ENCODE measurements at regions not wholly inside any gene's neighbourhood (a gene's known extent, or its start where the extent isn't known, plus 50 kb on each side); places are given as distances from the start of the nearest gene placed in this dataset.

- Histone ChIP-seq H3K27ac (no peak overlapping the region), H3K4me1 (peaks cover 0 to 5% (median 0%) of the 10 kb centered on the region in 9 donors), H3K4me3 (no peak overlapping the region), H3K9me3 (peaks cover 0 to 2% (median 0%) of the 10 kb centered on the region in 11 donors), H3K36me3 (no peaks in the 10 kb centered on the region), H3K27me3 (no peaks in the 10 kb centered on the region)
- WGBS, 2 donors = 82 to 88% methylated on average over 6 of the region's 6 CpGs
- DNase-seq = no peak
- intact Hi-C loops (cut with DNase I) = no loop called here
- ATAC-seq = no peak
- TF ChIP-seq CTCF (IDR thresholded peaks at IDR 0.05) = no peak
Measured at GRCh38 chr2:59077026-59077725, 836.1 kb upstream of the FANCL start.

- DNase-seq (no peak), ATAC-seq (no peak)
- Histone ChIP-seq H3K36me3 (no peaks in the 10 kb centered on the region), H3K9me3 (peaks cover 0 to 12% (median 4%) of the 10 kb centered on the region in 11 donors), H3K4me1 (peaks cover 0 to 5% (median 0%) of the 10 kb centered on the region in 9 donors), H3K27ac (no peak overlapping the region), H3K27me3 (no peaks in the 10 kb centered on the region), H3K4me3 (no peak overlapping the region)
- intact Hi-C loops (cut with DNase I) = no loop called here
- TF ChIP-seq CTCF (IDR thresholded peaks at IDR 0.05) = no peak
- 67 to 68% methylated on average over 5 of the region's 5 CpGs for WGBS, 2 donors
Measured at GRCh38 chr2:59076079-59076619, 835.0 kb upstream of the FANCL start.

- Histone ChIP-seq H3K36me3 (no peaks in the 10 kb centered on the region), H3K27me3 (no peaks in the 10 kb centered on the region), H3K9me3 (peaks cover 0 to 12% (median 4%) of the 10 kb centered on the region in 11 donors), H3K4me1 (no peaks in the 10 kb centered on the region), H3K4me3 (no peak overlapping the region), H3K27ac (no peak overlapping the region)
- intact Hi-C loops (cut with DNase I) = no loop called here
- ATAC-seq = no peak
- no peak for TF ChIP-seq CTCF (IDR thresholded peaks at IDR 0.05)
- 81 to 90% methylated on average over 3 of the region's 3 CpGs for WGBS, 2 donors
- no peak for DNase-seq
Measured at GRCh38 chr2:59074071-59074470, 832.9 kb upstream of the FANCL start.

GRCh38 chr2:59073286-59073685, 832.2 kb upstream of the FANCL start:
- no peak overlapping the region for H3K27ac ChIP-seq

More at GRCh38 chr2:59073286-59073685, 832.2 kb upstream of the FANCL start:
- intact Hi-C loops (cut with DNase I) = no loop called here
- H3K4me1 ChIP-seq = no peaks in the 10 kb centered on the region
- no peak for DNase-seq
- no peak for TF ChIP-seq CTCF (IDR thresholded peaks at IDR 0.05)
- peaks cover 0 to 12% (median 4%) of the 10 kb centered on the region in 11 donors for H3K9me3 ChIP-seq
- ATAC-seq = no peak
- no peak overlapping the region for H3K4me3 ChIP-seq
- no peaks in the 10 kb centered on the region for H3K36me3 ChIP-seq
- WGBS, 2 donors = 92 to 94% methylated on average over 6 of the region's 6 CpGs
- H3K27me3 ChIP-seq = no peaks in the 10 kb centered on the region

All from heart right ventricle (tissue), 16 donors.